Breast epithelium (tissue), 3 donors: ENCODE measurements at regions not wholly inside any gene's neighbourhood (a gene's known extent, or its start where the extent isn't known, plus 50 kb on each side); places are given as distances from the start of the nearest gene placed in this dataset.

Source experiments
- CTCF ChIP-seq, 3 donors: fragments of 450-650 bp; IDR thresholded peaks; one replicate each; pipeline ENCODE4 v1.5.1; 2016 to 2017; ENCODE audit warnings: antibody characterized with exemption in 3 of 3, mild to moderate bottlenecking in 3 of 3, moderate library complexity in 3 of 3
- POLR2A ChIP-seq: fragments of 450-650 bp; IDR thresholded peaks from one replicate; pipeline ENCODE4 v1.6.1; 2016; ENCODE audit warnings: antibody characterized with exemption, mild to moderate bottlenecking, moderate library complexity
- POLR2AphosphoS5 ChIP-seq, 3 donors: sonication (generic); formaldehyde crosslinking; IDR thresholded peaks; one replicate each; pipeline ENCODE4 v1.6.1; 2017; ENCODE audit warnings: antibody characterized with exemption in 3 of 3

DNA sequence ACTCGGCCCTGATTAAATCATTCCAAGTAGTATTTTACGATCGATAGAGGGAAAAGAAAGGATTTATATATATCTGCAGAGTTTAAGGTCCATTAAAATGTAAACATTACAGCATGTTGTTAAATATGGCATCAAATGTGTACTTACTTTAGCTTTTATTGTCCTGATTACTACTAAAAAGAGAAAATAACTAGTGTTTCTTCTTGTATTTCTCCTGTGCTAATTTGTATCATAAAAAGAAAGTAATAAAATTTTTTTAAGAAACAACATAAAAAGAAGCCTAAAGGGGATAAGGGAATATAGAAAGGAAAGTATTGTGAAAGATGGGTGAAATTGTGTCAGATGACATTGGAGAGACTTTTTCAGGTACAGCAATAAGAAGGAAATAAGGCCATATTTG lies 300.3 kb upstream of the ARSJ start:
- TF ChIP-seq CTCF (IDR thresholded peaks at IDR 0.05) (no peak), POLR2AphosphoS5 (IDR thresholded peaks at IDR 0.05) (no peak), POLR2A (no peak)
